CD14-positive monocyte (primary cell): ENCODE measurements at regions not wholly inside any gene's neighbourhood (a gene's known extent, or its start where the extent isn't known, plus 50 kb on each side); places are given as distances from the start of the nearest gene placed in this dataset.

Experiments
- DNase-seq, 3 donors: peaks; one replicate each; pipeline ENCODE4 v3.0.0-alpha.2; 2011 to 2022
- H2AFZ ChIP-seq: 2 replicates; pipeline ENCODE4 v1.6.0; 2012; ENCODE audit warnings: mild to moderate bottlenecking, low read depth, low read length, inconsistent platforms; ENCODE audit not compliant: insufficient read depth, poor library complexity, severe bottlenecking
- H3K27ac ChIP-seq, 2 donors: 1 replicate in 1 of 2; 2 replicates in 1 of 2; pipeline ENCODE4 v1.5.1; 2012 to 2013; ENCODE audit warnings: low read length in 2 of 2, control low read depth in 1 of 2, inconsistent platforms in 1 of 2, low read depth in 1 of 2, mild to moderate bottlenecking in 1 of 2
- H3K27me3 ChIP-seq, 2 donors: one replicate each; pipeline versions ENCODE4 v1.6.0 to v1.6.1; 2011 to 2013; ENCODE audit warnings: low read length in 2 of 2; ENCODE audit not compliant: control insufficient read depth in 2 of 2, insufficient read depth in 2 of 2
- H3K36me3 ChIP-seq, 2 donors: replicated peaks in 1 of 2; 1 replicate in 1 of 2; 2 replicates in 1 of 2; pipeline versions ENCODE4 v1.5.1 to v1.6.1; 2012 to 2013; ENCODE audit warnings: low read length in 2 of 2, control low read depth in 1 of 2, inconsistent platforms in 1 of 2, mild to moderate bottlenecking in 1 of 2; ENCODE audit not compliant: insufficient read depth in 2 of 2, control insufficient read depth in 1 of 2
- H3K4me1 ChIP-seq, 2 donors: 1 replicate in 1 of 2; 2 replicates in 1 of 2; pipeline versions ENCODE4 v1.5.1 to v1.6.1; 2012 to 2013; ENCODE audit warnings: low read length in 2 of 2, control low read depth in 1 of 2, inconsistent platforms in 1 of 2, mild to moderate bottlenecking in 1 of 2, moderate library complexity in 1 of 2; ENCODE audit not compliant: insufficient read depth in 2 of 2, control insufficient read depth in 1 of 2
- H3K4me2 ChIP-seq: replicated peaks from 2 replicates; pipeline ENCODE3; 2012; ENCODE audit warnings: low read length, moderate library complexity, mild to moderate bottlenecking; ENCODE audit not compliant: poor library complexity, severe bottlenecking; ENCODE audit errors: extremely low read depth
- H3K4me3 ChIP-seq, 3 experiments: fragments of 200-600 bp in 1 of 3; sonication (generic) in 1 of 3; replicated peaks in 1 of 3; 1 replicate in 2 of 3; 2 replicates in 1 of 3; pipeline ENCODE4 v1.5.1; 2011 to 2013; ENCODE audit warnings: low read length in 3 of 3, mild to moderate bottlenecking in 3 of 3, control low read depth in 2 of 3, low read depth in 2 of 3, inconsistent platforms in 1 of 3, moderate library complexity in 1 of 3
- H3K79me2 ChIP-seq: 2 replicates; pipeline ENCODE4 v1.6.0; 2012; ENCODE audit warnings: mild to moderate bottlenecking, control low read depth, inconsistent platforms, low read length, moderate library complexity; ENCODE audit not compliant: insufficient read depth
- H3K9ac ChIP-seq: 2 replicates; pipeline ENCODE4 v1.6.0; 2017; ENCODE audit warnings: low read length, mild to moderate bottlenecking; ENCODE audit not compliant: insufficient read depth, poor library complexity, severe bottlenecking
- H3K9me3 ChIP-seq, 2 donors: replicated peaks in 1 of 2; 1 replicate in 1 of 2; 2 replicates in 1 of 2; pipeline versions ENCODE4 v1.5.1 to v1.6.1; 2012 to 2013; ENCODE audit warnings: low read length in 2 of 2, control low read depth in 1 of 2; ENCODE audit not compliant: control insufficient read depth in 1 of 2, insufficient read depth in 1 of 2
- H4K20me1 ChIP-seq: 2 replicates; pipeline ENCODE4 v1.6.0; 2012; ENCODE audit warnings: mild to moderate bottlenecking, low read length, control low read depth, moderate library complexity; ENCODE audit not compliant: insufficient read depth
- H3K27ac Mint-ChIP-seq, 7 donors: one replicate each; pipeline ENCODE4 v1.8.0; 2020; ENCODE audit warnings: mild to moderate bottlenecking in 7 of 7, mixed read lengths in 7 of 7, moderate library complexity in 6 of 7, inconsistent platforms in 2 of 7
- H3K27me3 Mint-ChIP-seq, 3 donors: one replicate each; pipeline ENCODE4 v1.8.0; 2021 to 2022; ENCODE audit warnings: low read depth in 3 of 3, mild to moderate bottlenecking in 3 of 3, mixed read lengths in 3 of 3, moderate library complexity in 3 of 3, inconsistent platforms in 1 of 3
- H3K36me3 Mint-ChIP-seq, 2 donors: one replicate each; pipeline ENCODE4 v1.8.0; 2020; ENCODE audit warnings: mixed read lengths in 2 of 2, inconsistent platforms in 1 of 2, mild to moderate bottlenecking in 1 of 2
- H3K4me1 Mint-ChIP-seq: one replicate; pipeline ENCODE4 v1.8.0; 2020; ENCODE audit warnings: mild to moderate bottlenecking, mixed read lengths
- H3K4me3 Mint-ChIP-seq, 2 donors: one replicate each; pipeline ENCODE4 v1.8.0; 2020; ENCODE audit warnings: mild to moderate bottlenecking in 2 of 2, mixed read lengths in 2 of 2, moderate library complexity in 1 of 2
- H3K9me3 Mint-ChIP-seq, 7 donors: one replicate each; pipeline ENCODE4 v1.8.0; 2020 to 2022; ENCODE audit warnings: mixed read lengths in 7 of 7, mild to moderate bottlenecking in 6 of 7, moderate library complexity in 6 of 7, inconsistent platforms in 2 of 7
- WGBS: methylation state at CpG from one replicate; pipeline ENCODE4 v1.1.5; 2013; ENCODE audit warnings: missing lambda C conversion rate; ENCODE audit not compliant: insufficient coverage; 5-methylcytosine and 5-hydroxymethylcytosine counted together
- intact Hi-C, 2 donors: fragments of 100-400 bp; cut with micrococcal nuclease; formaldehyde crosslinking; loops; one replicate each; pipeline versions ENCODE4 v1.15.0 to v1.15.1; 2023
- TF ChIP-seq, protein P1 (sequence below): fragments of 200-600 bp; IDR thresholded peaks from one replicate; pipeline ENCODE4 v1.8.0; 2022; ENCODE audit warnings: antibody characterized with exemption, mild to moderate bottlenecking

DNA sequence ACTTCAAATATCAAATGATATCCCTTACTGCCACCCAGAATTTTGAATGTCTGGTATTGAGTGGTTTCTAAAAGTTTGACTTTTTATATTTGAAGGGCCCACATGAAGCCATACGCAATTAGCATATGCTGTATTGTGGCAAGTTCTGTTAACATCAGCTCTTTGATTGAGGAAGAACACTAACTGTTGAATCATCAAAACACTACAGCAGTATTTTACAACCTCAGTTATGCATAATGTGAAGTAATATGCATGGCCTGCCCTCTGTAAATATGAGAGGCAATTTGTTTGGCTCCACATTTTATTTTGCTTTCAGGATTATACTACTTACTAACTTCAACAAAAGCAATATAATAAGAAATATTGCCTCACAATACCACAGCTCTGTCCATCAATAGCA lies 62.2 kb upstream of the DMD start:
- H3K4me1 Mint-ChIP-seq: no peaks in the 10 kb centered on the region
- H3K9me3 Mint-ChIP-seq: peaks cover 0 to 3% (median 0%) of the 10 kb centered on the region in 7 donors
- no peaks in the 10 kb centered on the region for H3K4me1 ChIP-seq
- H3K79me2 ChIP-seq: no peaks in the 10 kb centered on the region
- no peak overlapping the region for H3K9ac ChIP-seq
- H3K36me3 ChIP-seq: no peaks in the 10 kb centered on the region
- H3K4me3 Mint-ChIP-seq: no peak overlapping the region
- H3K27me3 ChIP-seq: no peaks in the 10 kb centered on the region
- H3K4me2 ChIP-seq: no peak overlapping the region
- no CpG with 5 or more reads among the region's 1 CpG for WGBS
- H3K27me3 Mint-ChIP-seq: no peaks in the 10 kb centered on the region
- intact Hi-C loops: no loop called here
- H2AFZ ChIP-seq: no peak overlapping the region
- H3K9me3 ChIP-seq: no peaks in the 10 kb centered on the region
- no peak overlapping the region for H3K27ac Mint-ChIP-seq
- H4K20me1 ChIP-seq: no peaks in the 10 kb centered on the region
- H3K27ac ChIP-seq: no peak overlapping the region
- DNase-seq: no peak
- TF ChIP-seq, protein P1, sequence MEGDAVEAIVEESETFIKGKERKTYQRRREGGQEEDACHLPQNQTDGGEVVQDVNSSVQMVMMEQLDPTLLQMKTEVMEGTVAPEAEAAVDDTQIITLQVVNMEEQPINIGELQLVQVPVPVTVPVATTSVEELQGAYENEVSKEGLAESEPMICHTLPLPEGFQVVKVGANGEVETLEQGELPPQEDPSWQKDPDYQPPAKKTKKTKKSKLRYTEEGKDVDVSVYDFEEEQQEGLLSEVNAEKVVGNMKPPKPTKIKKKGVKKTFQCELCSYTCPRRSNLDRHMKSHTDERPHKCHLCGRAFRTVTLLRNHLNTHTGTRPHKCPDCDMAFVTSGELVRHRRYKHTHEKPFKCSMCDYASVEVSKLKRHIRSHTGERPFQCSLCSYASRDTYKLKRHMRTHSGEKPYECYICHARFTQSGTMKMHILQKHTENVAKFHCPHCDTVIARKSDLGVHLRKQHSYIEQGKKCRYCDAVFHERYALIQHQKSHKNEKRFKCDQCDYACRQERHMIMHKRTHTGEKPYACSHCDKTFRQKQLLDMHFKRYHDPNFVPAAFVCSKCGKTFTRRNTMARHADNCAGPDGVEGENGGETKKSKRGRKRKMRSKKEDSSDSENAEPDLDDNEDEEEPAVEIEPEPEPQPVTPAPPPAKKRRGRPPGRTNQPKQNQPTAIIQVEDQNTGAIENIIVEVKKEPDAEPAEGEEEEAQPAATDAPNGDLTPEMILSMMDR: no peak
- H3K4me3 ChIP-seq: no peak overlapping the region
- H3K36me3 Mint-ChIP-seq: no peaks in the 10 kb centered on the region

DNA sequence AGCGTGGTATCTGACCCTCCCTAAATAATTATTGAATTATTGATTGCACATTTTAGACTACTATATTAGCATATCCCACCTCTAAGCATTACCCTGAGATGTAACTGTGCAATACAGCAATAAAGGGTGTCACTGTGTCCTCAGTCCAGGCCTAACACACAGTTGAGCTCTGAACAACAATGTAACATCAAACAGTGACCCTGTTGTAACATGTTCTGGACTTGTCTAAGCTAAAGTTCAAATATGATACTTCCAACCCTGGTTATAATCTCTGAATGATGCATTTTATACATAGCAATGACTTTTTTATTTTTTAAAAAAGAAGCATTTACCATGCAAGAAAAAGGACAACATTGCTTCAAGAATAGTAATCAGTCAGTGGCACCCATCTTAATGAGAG lies 61.6 kb upstream of the DMD start:
- no peaks in the 10 kb centered on the region for H4K20me1 ChIP-seq
- Mint-ChIP-seq H3K4me3 (no peak overlapping the region), H3K9me3 (peaks cover 0 to 3% (median 0%) of the 10 kb centered on the region in 7 donors), H3K4me1 (no peaks in the 10 kb centered on the region), H3K27ac (no peak overlapping the region), H3K27me3 (no peaks in the 10 kb centered on the region), H3K36me3 (no peaks in the 10 kb centered on the region)
- TF ChIP-seq, protein P1: no peak
- H3K4me1 ChIP-seq: no peaks in the 10 kb centered on the region
- no peaks in the 10 kb centered on the region for H3K36me3 ChIP-seq
- H3K4me3 ChIP-seq: no peak overlapping the region
- H2AFZ ChIP-seq: no peak overlapping the region
- H3K27ac ChIP-seq: no peak overlapping the region
- WGBS: no CpG with 5 or more reads among the region's 1 CpG
- no peak overlapping the region for H3K4me2 ChIP-seq
- H3K27me3 ChIP-seq: no peaks in the 10 kb centered on the region
- no peak for DNase-seq
- H3K9me3 ChIP-seq: no peaks in the 10 kb centered on the region
- H3K9ac ChIP-seq: no peak overlapping the region
- intact Hi-C loops: no loop called here
- no peaks in the 10 kb centered on the region for H3K79me2 ChIP-seq
